Esophagus muscularis mucosa (tissue), 3 donors: ENCODE measurements at regions not wholly inside any gene's neighbourhood (a gene's known extent, or its start where the extent isn't known, plus 50 kb on each side); places are given as distances from the start of the nearest gene placed in this dataset.

Experiments used
- CTCF ChIP-seq, 3 experiments: fragments of 200-600 bp in 2 of 3; fragments of 450-650 bp in 1 of 3; sonication (generic) in 2 of 3; IDR thresholded peaks; one replicate each; pipeline ENCODE4 v1.5.1; 2017 to 2019; ENCODE audit warnings: antibody characterized with exemption in 3 of 3, mild to moderate bottlenecking in 2 of 3, moderate library complexity in 1 of 3
- POLR2A ChIP-seq: fragments of 450-650 bp; IDR thresholded peaks from one replicate; pipeline ENCODE4 v1.6.1; 2017; ENCODE audit warnings: antibody characterized with exemption, moderate library complexity, mild to moderate bottlenecking, low read depth

GRCh38 chr4:86450861-86451260, 91.0 kb upstream of the MAPK10 start:
- TF ChIP-seq POLR2A (no peak), CTCF (IDR thresholded peaks at IDR 0.05) (no peak)
